ENCODE measurements at regions not wholly inside any gene's neighbourhood (a gene's known extent, or its start where the extent isn't known, plus 50 kb on each side); places are given as distances from the start of the nearest gene placed in this dataset.

DNA sequence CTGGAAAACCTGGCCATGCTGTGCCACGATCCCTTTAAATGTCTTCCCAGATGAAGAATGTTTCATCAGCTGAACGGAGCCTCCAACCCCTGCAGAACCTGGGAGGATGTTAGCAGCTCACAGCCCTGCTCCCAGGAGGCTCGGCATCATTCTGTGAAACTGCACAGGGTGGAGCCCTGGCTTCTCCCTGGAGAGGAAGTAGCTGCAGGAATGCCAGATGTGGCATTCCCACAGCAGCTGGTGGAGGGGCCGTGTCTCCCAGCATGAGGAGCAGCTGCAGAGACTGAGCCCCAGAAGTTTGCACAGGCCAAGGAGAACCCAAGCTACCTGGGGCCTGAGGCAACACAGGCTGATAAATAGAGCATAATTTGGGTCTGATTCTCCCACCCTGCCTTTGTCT, 165.8 kb upstream of the MAP3K1 start:
- CTCF ChIA-PET, result interaction anchor here (0.5 to 0.7 kb wide), 3 partner anchors 21 to 199 kb away, joined by 3 to 4 read pairs (median 3); no protein-coding TSS in a partner anchor
- Mint-ChIP-seq H3K36me3 (ENCODE audit: insufficient read depth, unreplicated experiment) (no peaks in the 10 kb centered on the region), H3K4me1 (ENCODE audit: insufficient read depth, unreplicated experiment) (no peaks in the 10 kb centered on the region), H3K27me3 (ENCODE audit: insufficient read depth, unreplicated experiment) (peaks cover 13% of the 10 kb centered on the region), H3K4me3 (ENCODE audit: unreplicated experiment) (no peak overlapping the region), H3K27ac (ENCODE audit: low read depth, unreplicated experiment) (no peak overlapping the region), H3K9me3 (ENCODE audit: unreplicated experiment) (no peaks in the 10 kb centered on the region)
- TF ChIP-seq, protein P1, sequence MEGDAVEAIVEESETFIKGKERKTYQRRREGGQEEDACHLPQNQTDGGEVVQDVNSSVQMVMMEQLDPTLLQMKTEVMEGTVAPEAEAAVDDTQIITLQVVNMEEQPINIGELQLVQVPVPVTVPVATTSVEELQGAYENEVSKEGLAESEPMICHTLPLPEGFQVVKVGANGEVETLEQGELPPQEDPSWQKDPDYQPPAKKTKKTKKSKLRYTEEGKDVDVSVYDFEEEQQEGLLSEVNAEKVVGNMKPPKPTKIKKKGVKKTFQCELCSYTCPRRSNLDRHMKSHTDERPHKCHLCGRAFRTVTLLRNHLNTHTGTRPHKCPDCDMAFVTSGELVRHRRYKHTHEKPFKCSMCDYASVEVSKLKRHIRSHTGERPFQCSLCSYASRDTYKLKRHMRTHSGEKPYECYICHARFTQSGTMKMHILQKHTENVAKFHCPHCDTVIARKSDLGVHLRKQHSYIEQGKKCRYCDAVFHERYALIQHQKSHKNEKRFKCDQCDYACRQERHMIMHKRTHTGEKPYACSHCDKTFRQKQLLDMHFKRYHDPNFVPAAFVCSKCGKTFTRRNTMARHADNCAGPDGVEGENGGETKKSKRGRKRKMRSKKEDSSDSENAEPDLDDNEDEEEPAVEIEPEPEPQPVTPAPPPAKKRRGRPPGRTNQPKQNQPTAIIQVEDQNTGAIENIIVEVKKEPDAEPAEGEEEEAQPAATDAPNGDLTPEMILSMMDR (IDR thresholded peaks at IDR 0.05; ENCODE audit: unreplicated experiment), result no peak
- POLR2A ChIA-PET, result no interaction called here
- intact Hi-C loops (cut with micrococcal nuclease), result no loop called here
- BruUV-seq (replicated peaks), result no TSS peak
- DNase-seq (ENCODE audit: unreplicated experiment), result no peak

DNA sequence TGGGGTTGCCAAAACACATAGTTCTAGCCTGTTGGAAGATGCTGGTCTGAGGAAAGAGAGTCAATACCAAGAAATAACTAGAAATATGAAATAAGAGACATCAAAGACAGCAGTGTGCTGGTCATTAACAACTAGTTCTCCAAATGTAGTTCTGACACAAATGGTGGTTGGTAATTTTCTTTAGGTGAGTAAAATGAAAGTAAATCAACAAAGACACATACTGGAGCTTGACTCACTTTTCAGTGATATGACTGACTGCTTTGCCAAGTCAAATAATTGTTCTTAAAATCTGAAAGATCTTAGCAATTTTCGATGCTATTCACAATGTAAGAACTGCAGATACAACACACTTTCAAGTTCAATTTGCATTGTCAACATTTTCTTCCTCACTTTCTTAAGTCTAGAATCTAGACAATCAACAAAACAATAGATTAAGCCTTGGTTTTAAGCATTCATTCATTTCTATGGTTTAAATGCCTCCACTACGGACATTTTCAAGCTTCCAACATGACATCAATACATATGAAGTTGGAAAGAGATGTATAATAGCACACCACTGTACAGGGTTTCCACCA, 166.8 kb upstream of the MAP3K1 start:
- Mint-ChIP-seq H3K9me3 (ENCODE audit: unreplicated experiment) (no peaks in the 10 kb centered on the region), H3K4me1 (ENCODE audit: insufficient read depth, unreplicated experiment) (no peaks in the 10 kb centered on the region), H3K36me3 (ENCODE audit: insufficient read depth, unreplicated experiment) (no peaks in the 10 kb centered on the region), H3K27me3 (ENCODE audit: insufficient read depth, unreplicated experiment) (peaks cover 13% of the 10 kb centered on the region), H3K27ac (ENCODE audit: low read depth, unreplicated experiment) (no peak overlapping the region), H3K4me3 (ENCODE audit: unreplicated experiment) (no peak overlapping the region)
- BruUV-seq (replicated peaks), result no TSS peak
- ChIA-PET CTCF (interaction anchor here (0.5 kb wide), 1 partner anchor 253 kb away, joined by 3 read pairs; no protein-coding TSS in a partner anchor), POLR2A (interaction anchor here (0.6 kb wide), 1 partner anchor 87 kb away, joined by 3 read pairs; no protein-coding TSS in a partner anchor)
- intact Hi-C loops (cut with micrococcal nuclease), result no loop called here
- DNase-seq (ENCODE audit: unreplicated experiment), result no peak
- TF ChIP-seq, protein P1 (IDR thresholded peaks at IDR 0.05; ENCODE audit: unreplicated experiment), result no peak

DNA sequence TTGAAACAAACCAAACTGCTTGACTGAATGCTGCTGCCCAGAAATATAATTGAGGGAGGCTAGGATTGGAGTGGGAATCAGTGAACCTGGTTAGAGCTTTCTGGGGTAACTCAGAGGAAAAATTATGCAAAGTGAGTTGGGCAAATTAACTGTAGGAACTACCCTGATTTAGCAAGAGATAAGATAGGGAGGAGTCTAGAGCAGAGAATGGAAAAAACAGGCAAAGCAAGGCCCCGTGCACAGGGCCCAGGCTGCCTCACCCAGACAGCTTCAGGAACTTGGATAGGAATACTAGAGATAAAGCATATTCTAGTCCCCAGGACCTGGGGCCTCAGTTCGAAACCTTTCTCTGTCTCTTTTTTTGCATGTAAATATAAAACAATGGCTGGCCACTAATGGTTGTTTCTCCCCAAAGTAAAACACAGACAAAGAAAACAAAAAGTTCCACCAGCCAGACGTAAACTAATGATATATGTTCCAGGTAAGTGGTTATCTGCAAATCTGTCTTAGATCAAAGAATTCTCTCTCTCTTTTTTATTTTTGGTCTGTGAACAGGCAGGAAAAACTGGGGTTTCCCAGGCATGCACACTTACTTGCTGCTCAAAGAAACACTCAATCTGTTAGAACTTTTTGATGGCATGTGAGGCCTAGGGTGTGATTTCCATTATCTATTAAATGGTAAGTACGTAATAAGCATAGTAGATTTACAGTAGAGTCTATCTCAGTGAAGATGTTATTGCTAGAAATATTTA, 168.1 kb upstream of the MAP3K1 start:
- intact Hi-C loops (cut with micrococcal nuclease), result no loop called here
- H3K27ac Mint-ChIP-seq (ENCODE audit: low read depth, unreplicated experiment), result no peak overlapping the region
- no peaks in the 10 kb centered on the region for H3K4me1 Mint-ChIP-seq (ENCODE audit: insufficient read depth, unreplicated experiment)
- POLR2A ChIA-PET, result no interaction called here
- CTCF ChIA-PET, result no interaction called here
- peaks cover 13% of the 10 kb centered on the region for H3K27me3 Mint-ChIP-seq (ENCODE audit: insufficient read depth, unreplicated experiment)
- H3K36me3 Mint-ChIP-seq (ENCODE audit: insufficient read depth, unreplicated experiment), result no peaks in the 10 kb centered on the region
- H3K4me3 Mint-ChIP-seq (ENCODE audit: unreplicated experiment), result no peak overlapping the region
- no peaks in the 10 kb centered on the region for H3K9me3 Mint-ChIP-seq (ENCODE audit: unreplicated experiment)
- TF ChIP-seq, protein P1 (IDR thresholded peaks at IDR 0.05; ENCODE audit: unreplicated experiment), result no peak
- BruUV-seq (replicated peaks), result no TSS peak
- no peak for DNase-seq (ENCODE audit: unreplicated experiment)

DNA sequence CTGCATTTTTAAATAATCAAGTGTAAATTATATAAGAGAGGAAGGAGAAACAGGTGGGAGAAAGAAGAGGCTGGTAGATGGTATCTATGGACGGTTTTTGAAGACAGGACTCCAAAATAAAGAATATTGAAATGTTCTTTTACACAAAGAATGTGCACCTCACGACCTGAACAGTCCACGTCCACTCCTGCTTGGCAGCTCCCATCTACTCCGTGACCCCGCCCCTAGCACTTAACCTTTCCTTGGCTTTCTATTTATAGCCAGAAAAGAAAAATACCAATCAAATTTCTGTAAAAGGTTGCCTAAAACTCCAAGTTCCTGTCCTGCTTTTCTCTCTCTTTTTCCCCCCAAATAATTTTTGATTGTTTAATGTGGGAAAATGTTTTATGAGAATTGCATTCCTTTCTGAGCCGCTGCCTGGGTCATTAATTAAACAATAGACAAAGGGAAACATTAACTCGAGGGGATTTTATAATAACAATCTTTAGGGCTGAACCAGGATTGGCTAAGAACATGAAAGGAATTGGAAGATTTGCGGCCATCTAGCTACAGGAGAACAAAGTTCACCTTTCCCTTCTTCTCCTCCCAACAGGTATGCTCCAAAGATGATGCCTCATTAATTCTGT, 173.6 kb upstream of the MAP3K1 start:
- DNase-seq (ENCODE audit: unreplicated experiment), result no peak
- intact Hi-C loops (cut with micrococcal nuclease), result no loop called here
- H3K27ac Mint-ChIP-seq (ENCODE audit: low read depth, unreplicated experiment), result no peak overlapping the region
- H3K4me1 Mint-ChIP-seq (ENCODE audit: insufficient read depth, unreplicated experiment), result peaks cover 6% of the 10 kb centered on the region
- TF ChIP-seq, protein P1 (IDR thresholded peaks at IDR 0.05; ENCODE audit: unreplicated experiment), result no peak
- H3K4me3 Mint-ChIP-seq (ENCODE audit: unreplicated experiment), result no peak overlapping the region
- ChIA-PET CTCF (no interaction called here), POLR2A (interaction anchor here (0.6 kb wide), 1 partner anchor 345 kb away, joined by 4 read pairs; no protein-coding TSS in a partner anchor)
- no peaks in the 10 kb centered on the region for H3K9me3 Mint-ChIP-seq (ENCODE audit: unreplicated experiment)
- no peaks in the 10 kb centered on the region for H3K36me3 Mint-ChIP-seq (ENCODE audit: insufficient read depth, unreplicated experiment)
- no TSS peak for BruUV-seq (replicated peaks)
- H3K27me3 Mint-ChIP-seq (ENCODE audit: insufficient read depth, unreplicated experiment), result no peaks in the 10 kb centered on the region

Measured in MCF 10A (cell line).